ENCODE measurements at regions not wholly inside any gene's neighbourhood (a gene's known extent, or its start where the extent isn't known, plus 50 kb on each side); places are given as distances from the start of the nearest gene placed in this dataset.

DNA sequence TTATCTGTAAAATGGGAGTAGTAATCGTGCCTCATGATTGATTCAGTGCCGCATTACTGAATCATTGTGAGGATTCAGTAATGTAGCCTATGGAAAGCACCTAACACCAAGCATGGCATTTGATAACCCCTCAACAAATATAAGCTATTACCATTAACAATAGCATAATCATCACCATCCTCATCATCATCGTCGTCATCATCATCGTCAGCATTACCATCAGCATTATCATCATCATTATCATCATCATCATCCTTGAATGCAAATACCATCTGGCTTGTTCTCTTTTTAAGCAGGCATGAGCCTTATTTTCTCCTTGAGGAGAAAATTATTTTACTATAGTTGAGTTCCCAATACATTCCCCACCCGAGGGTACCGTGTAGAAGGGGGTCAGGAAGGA, 115.4 kb upstream of the PTPRG start:
- no peaks in the 10 kb centered on the region for H3K27me3 ChIP-seq (ENCODE audit: insufficient read depth)
- H3K36me3 ChIP-seq (replicated peaks in 1 of 2; ENCODE audit: control insufficient read depth in 1 of 2, insufficient read depth in 2 of 2, low read length in 1 of 2) = no peaks in the 10 kb centered on the region
- H3F3A ChIP-seq (replicated peaks; ENCODE audit: insufficient read depth) = no peaks in the 10 kb centered on the region
- H4K20me1 ChIP-seq (ENCODE audit: insufficient read depth) = no peaks in the 10 kb centered on the region
- no peak overlapping the region for H3K4me3 ChIP-seq (ENCODE audit: low read depth in 2 of 2, low read length in 1 of 2)
- no peaks in the 10 kb centered on the region for H3K9me2 ChIP-seq
- ChIA-PET CTCF (no interaction called here), POLR2A (no interaction called here)
- H3K27ac ChIP-seq (ENCODE audit: low read depth in 2 of 2, low read length in 1 of 2) = no peak overlapping the region
- TF ChIP-seq TEAD4 (IDR thresholded peaks at IDR 0.05; ENCODE audit: borderline replicate concordance, insufficient read depth) (no peak), USF2 (IDR thresholded peaks at IDR 0.05; ENCODE audit: borderline replicate concordance, low read depth, low read length) (no peak), NFIC (IDR thresholded peaks at IDR 0.05; ENCODE audit: borderline replicate concordance) (no peak), RCOR1 (IDR thresholded peaks at IDR 0.05; ENCODE audit: low read length) (no peak), SMC3 (IDR thresholded peaks at IDR 0.05; ENCODE audit: low read depth, low read length) (no peak), RFX5 (IDR thresholded peaks at IDR 0.05; ENCODE audit: low read length) (no peak), YY1 (IDR thresholded peaks at IDR 0.05; ENCODE audit: low read depth) (no peak), RAD21 (IDR thresholded peaks at IDR 0.05; ENCODE audit: low read length) (no peak), JUND (IDR thresholded peaks at IDR 0.05) (no peak), FOSL2 (IDR thresholded peaks at IDR 0.05; ENCODE audit: borderline replicate concordance, low read depth) (no peak), FOXM1 (IDR thresholded peaks at IDR 0.05; ENCODE audit: low read depth) (no peak)
- TF ChIP-seq, protein P1, sequence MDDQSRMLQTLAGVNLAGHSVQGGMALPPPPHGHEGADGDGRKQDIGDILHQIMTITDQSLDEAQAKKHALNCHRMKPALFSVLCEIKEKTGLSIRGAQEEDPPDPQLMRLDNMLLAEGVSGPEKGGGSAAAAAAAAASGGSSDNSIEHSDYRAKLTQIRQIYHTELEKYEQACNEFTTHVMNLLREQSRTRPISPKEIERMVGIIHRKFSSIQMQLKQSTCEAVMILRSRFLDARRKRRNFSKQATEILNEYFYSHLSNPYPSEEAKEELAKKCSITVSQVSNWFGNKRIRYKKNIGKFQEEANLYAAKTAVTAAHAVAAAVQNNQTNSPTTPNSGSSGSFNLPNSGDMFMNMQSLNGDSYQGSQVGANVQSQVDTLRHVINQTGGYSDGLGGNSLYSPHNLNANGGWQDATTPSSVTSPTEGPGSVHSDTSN (IDR thresholded peaks at IDR 0.05) = no peak
- TF ChIP-seq, protein P2, sequence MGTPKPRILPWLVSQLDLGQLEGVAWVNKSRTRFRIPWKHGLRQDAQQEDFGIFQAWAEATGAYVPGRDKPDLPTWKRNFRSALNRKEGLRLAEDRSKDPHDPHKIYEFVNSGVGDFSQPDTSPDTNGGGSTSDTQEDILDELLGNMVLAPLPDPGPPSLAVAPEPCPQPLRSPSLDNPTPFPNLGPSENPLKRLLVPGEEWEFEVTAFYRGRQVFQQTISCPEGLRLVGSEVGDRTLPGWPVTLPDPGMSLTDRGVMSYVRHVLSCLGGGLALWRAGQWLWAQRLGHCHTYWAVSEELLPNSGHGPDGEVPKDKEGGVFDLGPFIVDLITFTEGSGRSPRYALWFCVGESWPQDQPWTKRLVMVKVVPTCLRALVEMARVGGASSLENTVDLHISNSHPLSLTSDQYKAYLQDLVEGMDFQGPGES (IDR thresholded peaks at IDR 0.05; ENCODE audit: low read depth, low read length) = no peak
- H3K4me2 ChIP-seq = no peak overlapping the region
- no peaks in the 10 kb centered on the region for H3K9me3 ChIP-seq
- no peak overlapping the region for H2AFZ ChIP-seq (ENCODE audit: low read depth)
- no peak overlapping the region for H3K9ac ChIP-seq
- no peak for DNase-seq
- no peaks in the 10 kb centered on the region for H3K4me1 ChIP-seq (ENCODE audit: control insufficient read depth in 1 of 2, insufficient read depth in 2 of 2, low read depth in 1 of 2, low read length in 1 of 2)
- no peaks in the 10 kb centered on the region for H3K79me2 ChIP-seq (ENCODE audit: insufficient read depth)
- WGBS (ENCODE audit: low lambda C conversion rate) = 72% methylated on average over 7 of the region's 7 CpGs

GRCh38 chr3:61446341-61446740, 115.0 kb upstream of the PTPRG start:
- Histone ChIP-seq H3K27me3 (ENCODE audit: insufficient read depth) (no peaks in the 10 kb centered on the region), H4K20me1 (ENCODE audit: insufficient read depth) (no peaks in the 10 kb centered on the region), H3K36me3 (replicated peaks in 1 of 2; ENCODE audit: control insufficient read depth in 1 of 2, insufficient read depth in 2 of 2, low read length in 1 of 2) (no peaks in the 10 kb centered on the region), H3F3A (replicated peaks; ENCODE audit: insufficient read depth) (no peaks in the 10 kb centered on the region), H2AFZ (ENCODE audit: low read depth) (no peak overlapping the region), H3K4me1 (ENCODE audit: control insufficient read depth in 1 of 2, insufficient read depth in 2 of 2, low read depth in 1 of 2, low read length in 1 of 2) (no peaks in the 10 kb centered on the region), H3K4me3 (ENCODE audit: low read depth in 2 of 2, low read length in 1 of 2) (no peak overlapping the region), H3K9me2 (no peaks in the 10 kb centered on the region), H3K9ac (no peak overlapping the region), H3K27ac (ENCODE audit: low read depth in 2 of 2, low read length in 1 of 2) (no peak overlapping the region), H3K9me3 (no peaks in the 10 kb centered on the region), H3K79me2 (ENCODE audit: insufficient read depth) (no peaks in the 10 kb centered on the region), H3K4me2 (no peak overlapping the region)
- DNase-seq = no peak
- ChIA-PET CTCF (no interaction called here), POLR2A (no interaction called here)
- TF ChIP-seq JUND (IDR thresholded peaks at IDR 0.05) (no peak), NFIC (IDR thresholded peaks at IDR 0.05; ENCODE audit: borderline replicate concordance) (no peak), GABPA (IDR thresholded peaks at IDR 0.05; ENCODE audit: low read depth) (no peak)
